CD4-positive, alpha-beta T cell (primary cell): ENCODE measurements at regions not wholly inside any gene's neighbourhood (a gene's known extent, or its start where the extent isn't known, plus 50 kb on each side); places are given as distances from the start of the nearest gene placed in this dataset.

Source experiments
- ATAC-seq: fragments of 200-7000 bp; cut with Tn5 transposase; one replicate; pipeline ENCODE4 v1.10.0; 2022; ENCODE audit warnings: mild to moderate bottlenecking; ENCODE audit not compliant: poor library complexity
- CTCF ChIA-PET: fragments of 350-600 bp; sonication (Branson Sonifier 250); formaldehyde crosslinking; loops from one replicate; lab custom pipeline; 2021; ENCODE audit warnings: antibody characterized with exemption, inconsistent platforms; lab: Charles Lee
- POLR2A ChIA-PET: fragments of 350-600 bp; sonication (Branson Sonifier 250); formaldehyde crosslinking; loops from one replicate; lab custom pipeline; 2021; ENCODE audit warnings: antibody characterized with exemption, inconsistent platforms; lab: Charles Lee
- DNase-seq, 14 experiments: peaks; one replicate each; pipeline ENCODE4 v3.0.0-alpha.2; 2013 to 2020; ENCODE audit warnings: mixed read lengths in 2 of 14
- H3K27ac ChIP-seq, 2 donors: one replicate each; pipeline versions ENCODE4 v1.5.1 to v1.7.0; 2013; ENCODE audit warnings: low read length in 2 of 2, low read depth in 1 of 2, mild to moderate bottlenecking in 1 of 2
- H3K27me3 ChIP-seq, 2 experiments: 1 replicate in 1 of 2; 2 replicates in 1 of 2; pipeline versions ENCODE4 v1.6.1 to v1.7.0; 2013; ENCODE audit warnings: low read length in 2 of 2, control low read depth in 1 of 2, mild to moderate bottlenecking in 1 of 2, moderate library complexity in 1 of 2; ENCODE audit not compliant: insufficient read depth in 2 of 2, control insufficient read depth in 1 of 2
- H3K36me3 ChIP-seq: one replicate; pipeline ENCODE4 v1.6.1; 2013; ENCODE audit warnings: low read length, control low read depth; ENCODE audit not compliant: insufficient read depth
- H3K4me1 ChIP-seq: one replicate; pipeline ENCODE4 v1.6.1; 2013; ENCODE audit warnings: low read length, control low read depth; ENCODE audit not compliant: insufficient read depth
- H3K4me3 ChIP-seq: one replicate; pipeline ENCODE4 v1.5.1; 2013; ENCODE audit warnings: mild to moderate bottlenecking, low read length, moderate library complexity
- H3K9me3 ChIP-seq, 2 experiments: 1 replicate in 1 of 2; 2 replicates in 1 of 2; pipeline versions ENCODE4 v1.6.1 to v1.7.0; 2013; ENCODE audit warnings: low read length in 2 of 2, mild to moderate bottlenecking in 2 of 2, control low read depth in 1 of 2, moderate library complexity in 1 of 2; ENCODE audit not compliant: control insufficient read depth in 1 of 2, insufficient read depth in 1 of 2
- H3K27ac Mint-ChIP-seq: one replicate; pipeline ENCODE4 v1.8.0; 2020; ENCODE audit warnings: mixed read lengths
- H3K27me3 Mint-ChIP-seq: one replicate; pipeline ENCODE4 v1.8.0; 2021; ENCODE audit warnings: mixed read lengths
- H3K36me3 Mint-ChIP-seq: one replicate; pipeline ENCODE4 v1.8.0; 2021; ENCODE audit warnings: low read depth, mixed read lengths
- H3K4me1 Mint-ChIP-seq: one replicate; pipeline ENCODE4 v1.8.0; 2021; ENCODE audit warnings: low read depth, mixed read lengths
- H3K4me3 Mint-ChIP-seq: one replicate; pipeline ENCODE4 v1.8.0; 2020; ENCODE audit warnings: mild to moderate bottlenecking, mixed read lengths
- H3K9me3 Mint-ChIP-seq: one replicate; pipeline ENCODE4 v1.8.0; 2020; ENCODE audit warnings: mixed read lengths
- CTCF ChIP-seq: fragments of 200-600 bp; IDR thresholded peaks from one replicate; pipeline ENCODE4 v1.8.0; 2022; ENCODE audit warnings: antibody characterized with exemption, mild to moderate bottlenecking
- intact Hi-C, 2 experiments: fragments of 100-400 bp; cut with DNase I in 1 of 2; cut with micrococcal nuclease in 1 of 2; formaldehyde crosslinking; loops; one replicate each; pipeline versions ENCODE4 v1.15.1 to v1.9.0; 2023 to 2025; cut with DNase I, micrococcal nuclease

DNA sequence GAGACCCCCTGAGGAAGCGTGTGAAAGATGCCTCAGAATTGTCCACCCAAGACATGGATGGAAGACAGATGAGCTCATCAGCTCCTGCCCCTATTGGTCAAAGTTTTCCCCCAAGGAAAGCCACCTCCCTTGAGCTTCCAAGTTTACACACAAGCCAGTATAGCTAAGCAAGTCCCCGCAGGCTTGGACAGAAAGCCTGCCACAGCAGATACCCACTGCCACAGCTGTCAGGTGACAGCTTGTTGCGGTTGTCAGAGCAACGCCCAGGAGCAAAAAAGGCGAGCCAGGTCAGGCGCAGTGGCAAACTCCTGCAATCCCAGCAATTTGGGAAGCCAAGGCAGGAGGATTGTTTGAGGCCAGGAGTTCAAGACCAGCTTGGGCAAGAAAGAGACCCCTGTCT is 60.9 kb upstream of the IFNAR2 start:
- ChIA-PET CTCF (no interaction called here), POLR2A (no interaction called here)
- ATAC-seq: no peak
- Mint-ChIP-seq H3K27ac (no peak overlapping the region), H3K4me1 (no peaks in the 10 kb centered on the region), H3K27me3 (peaks cover 5% of the 10 kb centered on the region), H3K4me3 (no peak overlapping the region), H3K9me3 (no peaks in the 10 kb centered on the region), H3K36me3 (no peaks in the 10 kb centered on the region)
- no peaks in the 10 kb centered on the region for H3K9me3 ChIP-seq
- intact Hi-C loops: no loop called here
- DNase-seq: no peak
- no peak overlapping the region for H3K27ac ChIP-seq
- H3K27me3 ChIP-seq: no peaks in the 10 kb centered on the region
- no peak for TF ChIP-seq CTCF
- H3K36me3 ChIP-seq: no peaks in the 10 kb centered on the region
- no peaks in the 10 kb centered on the region for H3K4me1 ChIP-seq
- H3K4me3 ChIP-seq: no peak overlapping the region

DNA sequence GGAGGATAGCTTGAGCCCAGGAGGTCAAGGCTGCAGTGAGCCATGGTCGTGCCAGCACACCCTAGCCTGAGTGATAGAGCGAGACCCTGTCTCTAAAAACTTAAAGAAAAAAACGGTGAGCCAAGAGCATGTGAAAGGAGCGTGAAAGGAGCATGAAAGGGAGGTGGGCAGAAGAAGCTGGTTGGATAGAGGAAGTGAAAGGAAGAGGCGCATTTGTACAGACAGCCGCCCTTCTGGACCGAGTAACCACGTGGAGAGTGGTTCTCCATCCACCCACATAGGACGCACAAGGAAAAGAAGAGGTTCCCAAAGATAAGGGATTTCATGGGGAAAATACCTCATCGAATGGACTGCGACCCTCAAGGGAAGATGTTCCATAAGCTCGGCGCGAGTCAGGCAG is 60.4 kb upstream of the IFNAR2 start:
- H3K36me3 Mint-ChIP-seq: no peaks in the 10 kb centered on the region
- intact Hi-C loops: no loop called here

GRCh38 chr21:33171616-33172169 is 58.0 kb upstream of the IFNAR2 start:
- H3K4me1 ChIP-seq: no peaks in the 10 kb centered on the region
- ChIA-PET POLR2A (no interaction called here), CTCF (interaction anchor here (0.6 kb wide), 1 partner anchor 266 kb away, joined by 3 read pairs; no protein-coding TSS in a partner anchor)
- no peak for DNase-seq
- Mint-ChIP-seq H3K9me3 (no peaks in the 10 kb centered on the region), H3K36me3 (no peaks in the 10 kb centered on the region), H3K27me3 (peaks cover 5% of the 10 kb centered on the region), H3K4me1 (no peaks in the 10 kb centered on the region), H3K27ac (no peak overlapping the region), H3K4me3 (no peak overlapping the region)
- H3K36me3 ChIP-seq: no peaks in the 10 kb centered on the region
- H3K27me3 ChIP-seq: peaks cover 0 to 7% of the 10 kb centered on the region in 2 experiments
- no peak overlapping the region for H3K27ac ChIP-seq
- H3K4me3 ChIP-seq: no peak overlapping the region
- intact Hi-C loops: no loop called here
- ATAC-seq: no peak
- no peaks in the 10 kb centered on the region for H3K9me3 ChIP-seq
- no peak for TF ChIP-seq CTCF

More for the DNA sequence above, 60.4 kb upstream of the IFNAR2 start:
- no peaks in the 10 kb centered on the region for H3K9me3 ChIP-seq
- POLR2A ChIA-PET: no interaction called here
- H3K36me3 ChIP-seq: no peaks in the 10 kb centered on the region
- H3K4me3 Mint-ChIP-seq: no peak overlapping the region
- H3K4me1 ChIP-seq: no peaks in the 10 kb centered on the region
- CTCF ChIA-PET: no interaction called here
- no peaks in the 10 kb centered on the region for H3K9me3 Mint-ChIP-seq
- no peaks in the 10 kb centered on the region for H3K4me1 Mint-ChIP-seq
- H3K27ac ChIP-seq: no peak overlapping the region
- H3K27ac Mint-ChIP-seq: no peak overlapping the region
- no peak for DNase-seq
- TF ChIP-seq CTCF: no peak
- no peak overlapping the region for H3K4me3 ChIP-seq
- ATAC-seq: no peak
- no peaks in the 10 kb centered on the region for H3K27me3 ChIP-seq
- H3K27me3 Mint-ChIP-seq: peaks cover 5% of the 10 kb centered on the region
